CD14-positive monocyte (primary cell): ENCODE measurements at regions not wholly inside any gene's neighbourhood (a gene's known extent, or its start where the extent isn't known, plus 50 kb on each side); places are given as distances from the start of the nearest gene placed in this dataset.
A peak's percentile ranks its signal among the peaks of the same experiment; 100 is the strongest.

ENCODE experiments used
- DNase-seq, 3 donors: peaks; one replicate each; pipeline ENCODE4 v3.0.0-alpha.2; 2011 to 2022
- H2AFZ ChIP-seq: 2 replicates; pipeline ENCODE4 v1.6.0; 2012; ENCODE audit warnings: mild to moderate bottlenecking, low read depth, low read length, inconsistent platforms; ENCODE audit not compliant: insufficient read depth, poor library complexity, severe bottlenecking
- H3K27ac ChIP-seq, 2 donors: 1 replicate in 1 of 2; 2 replicates in 1 of 2; pipeline ENCODE4 v1.5.1; 2012 to 2013; ENCODE audit warnings: low read length in 2 of 2, control low read depth in 1 of 2, inconsistent platforms in 1 of 2, low read depth in 1 of 2, mild to moderate bottlenecking in 1 of 2
- H3K27me3 ChIP-seq, 2 donors: one replicate each; pipeline versions ENCODE4 v1.6.0 to v1.6.1; 2011 to 2013; ENCODE audit warnings: low read length in 2 of 2; ENCODE audit not compliant: control insufficient read depth in 2 of 2, insufficient read depth in 2 of 2
- H3K36me3 ChIP-seq, 2 donors: replicated peaks in 1 of 2; 1 replicate in 1 of 2; 2 replicates in 1 of 2; pipeline versions ENCODE4 v1.5.1 to v1.6.1; 2012 to 2013; ENCODE audit warnings: low read length in 2 of 2, control low read depth in 1 of 2, inconsistent platforms in 1 of 2, mild to moderate bottlenecking in 1 of 2; ENCODE audit not compliant: insufficient read depth in 2 of 2, control insufficient read depth in 1 of 2
- H3K4me1 ChIP-seq, 2 donors: 1 replicate in 1 of 2; 2 replicates in 1 of 2; pipeline versions ENCODE4 v1.5.1 to v1.6.1; 2012 to 2013; ENCODE audit warnings: low read length in 2 of 2, control low read depth in 1 of 2, inconsistent platforms in 1 of 2, mild to moderate bottlenecking in 1 of 2, moderate library complexity in 1 of 2; ENCODE audit not compliant: insufficient read depth in 2 of 2, control insufficient read depth in 1 of 2
- H3K4me2 ChIP-seq: replicated peaks from 2 replicates; pipeline ENCODE3; 2012; ENCODE audit warnings: low read length, moderate library complexity, mild to moderate bottlenecking; ENCODE audit not compliant: poor library complexity, severe bottlenecking; ENCODE audit errors: extremely low read depth
- H3K4me3 ChIP-seq, 3 experiments: fragments of 200-600 bp in 1 of 3; sonication (generic) in 1 of 3; replicated peaks in 1 of 3; 1 replicate in 2 of 3; 2 replicates in 1 of 3; pipeline ENCODE4 v1.5.1; 2011 to 2013; ENCODE audit warnings: low read length in 3 of 3, mild to moderate bottlenecking in 3 of 3, control low read depth in 2 of 3, low read depth in 2 of 3, inconsistent platforms in 1 of 3, moderate library complexity in 1 of 3
- H3K79me2 ChIP-seq: 2 replicates; pipeline ENCODE4 v1.6.0; 2012; ENCODE audit warnings: mild to moderate bottlenecking, control low read depth, inconsistent platforms, low read length, moderate library complexity; ENCODE audit not compliant: insufficient read depth
- H3K9ac ChIP-seq: 2 replicates; pipeline ENCODE4 v1.6.0; 2017; ENCODE audit warnings: low read length, mild to moderate bottlenecking; ENCODE audit not compliant: insufficient read depth, poor library complexity, severe bottlenecking
- H3K9me3 ChIP-seq, 2 donors: replicated peaks in 1 of 2; 1 replicate in 1 of 2; 2 replicates in 1 of 2; pipeline versions ENCODE4 v1.5.1 to v1.6.1; 2012 to 2013; ENCODE audit warnings: low read length in 2 of 2, control low read depth in 1 of 2; ENCODE audit not compliant: control insufficient read depth in 1 of 2, insufficient read depth in 1 of 2
- H4K20me1 ChIP-seq: 2 replicates; pipeline ENCODE4 v1.6.0; 2012; ENCODE audit warnings: mild to moderate bottlenecking, low read length, control low read depth, moderate library complexity; ENCODE audit not compliant: insufficient read depth
- H3K27ac Mint-ChIP-seq, 7 donors: one replicate each; pipeline ENCODE4 v1.8.0; 2020; ENCODE audit warnings: mild to moderate bottlenecking in 7 of 7, mixed read lengths in 7 of 7, moderate library complexity in 6 of 7, inconsistent platforms in 2 of 7
- H3K27me3 Mint-ChIP-seq, 3 donors: one replicate each; pipeline ENCODE4 v1.8.0; 2021 to 2022; ENCODE audit warnings: low read depth in 3 of 3, mild to moderate bottlenecking in 3 of 3, mixed read lengths in 3 of 3, moderate library complexity in 3 of 3, inconsistent platforms in 1 of 3
- H3K36me3 Mint-ChIP-seq, 2 donors: one replicate each; pipeline ENCODE4 v1.8.0; 2020; ENCODE audit warnings: mixed read lengths in 2 of 2, inconsistent platforms in 1 of 2, mild to moderate bottlenecking in 1 of 2
- H3K4me1 Mint-ChIP-seq: one replicate; pipeline ENCODE4 v1.8.0; 2020; ENCODE audit warnings: mild to moderate bottlenecking, mixed read lengths
- H3K4me3 Mint-ChIP-seq, 2 donors: one replicate each; pipeline ENCODE4 v1.8.0; 2020; ENCODE audit warnings: mild to moderate bottlenecking in 2 of 2, mixed read lengths in 2 of 2, moderate library complexity in 1 of 2
- H3K9me3 Mint-ChIP-seq, 7 donors: one replicate each; pipeline ENCODE4 v1.8.0; 2020 to 2022; ENCODE audit warnings: mixed read lengths in 7 of 7, mild to moderate bottlenecking in 6 of 7, moderate library complexity in 6 of 7, inconsistent platforms in 2 of 7
- WGBS: methylation state at CpG from one replicate; pipeline ENCODE4 v1.1.5; 2013; ENCODE audit warnings: missing lambda C conversion rate; ENCODE audit not compliant: insufficient coverage; 5-methylcytosine and 5-hydroxymethylcytosine counted together
- intact Hi-C, 2 donors: fragments of 100-400 bp; cut with micrococcal nuclease; formaldehyde crosslinking; loops; one replicate each; pipeline versions ENCODE4 v1.15.0 to v1.15.1; 2023
- TF ChIP-seq, protein P1 (sequence below): fragments of 200-600 bp; IDR thresholded peaks from one replicate; pipeline ENCODE4 v1.8.0; 2022; ENCODE audit warnings: antibody characterized with exemption, mild to moderate bottlenecking

- Histone ChIP-seq H4K20me1 (no peaks in the 10 kb centered on the region), H2AFZ (no peak overlapping the region), H3K9ac (no peak overlapping the region), H3K4me2 (peak overlapping the region; percentile 8), H3K36me3 (no peaks in the 10 kb centered on the region), H3K79me2 (no peaks in the 10 kb centered on the region), H3K9me3 (no peaks in the 10 kb centered on the region), H3K4me1 (peaks cover 35 to 39% of the 10 kb centered on the region in 2 donors), H3K4me3 (peak overlapping the region in 1 of 3 experiments; percentile 1), H3K27ac (peak overlapping the region in 1 of 2 donors; percentile 17), H3K27me3 (no peaks in the 10 kb centered on the region)
- intact Hi-C loops: no loop called here
- TF ChIP-seq, protein P1, sequence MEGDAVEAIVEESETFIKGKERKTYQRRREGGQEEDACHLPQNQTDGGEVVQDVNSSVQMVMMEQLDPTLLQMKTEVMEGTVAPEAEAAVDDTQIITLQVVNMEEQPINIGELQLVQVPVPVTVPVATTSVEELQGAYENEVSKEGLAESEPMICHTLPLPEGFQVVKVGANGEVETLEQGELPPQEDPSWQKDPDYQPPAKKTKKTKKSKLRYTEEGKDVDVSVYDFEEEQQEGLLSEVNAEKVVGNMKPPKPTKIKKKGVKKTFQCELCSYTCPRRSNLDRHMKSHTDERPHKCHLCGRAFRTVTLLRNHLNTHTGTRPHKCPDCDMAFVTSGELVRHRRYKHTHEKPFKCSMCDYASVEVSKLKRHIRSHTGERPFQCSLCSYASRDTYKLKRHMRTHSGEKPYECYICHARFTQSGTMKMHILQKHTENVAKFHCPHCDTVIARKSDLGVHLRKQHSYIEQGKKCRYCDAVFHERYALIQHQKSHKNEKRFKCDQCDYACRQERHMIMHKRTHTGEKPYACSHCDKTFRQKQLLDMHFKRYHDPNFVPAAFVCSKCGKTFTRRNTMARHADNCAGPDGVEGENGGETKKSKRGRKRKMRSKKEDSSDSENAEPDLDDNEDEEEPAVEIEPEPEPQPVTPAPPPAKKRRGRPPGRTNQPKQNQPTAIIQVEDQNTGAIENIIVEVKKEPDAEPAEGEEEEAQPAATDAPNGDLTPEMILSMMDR: no peak
- no peak overlapping the region for H3K4me3 Mint-ChIP-seq
- H3K4me1 Mint-ChIP-seq: peaks cover 31% of the 10 kb centered on the region
- DNase-seq: no peak
- H3K27me3 Mint-ChIP-seq: peaks cover 3 to 11% (median 6%) of the 10 kb centered on the region in 3 donors
- peaks cover 21 to 35% of the 10 kb centered on the region in 2 donors for H3K36me3 Mint-ChIP-seq
- H3K27ac Mint-ChIP-seq: peak overlapping the region; percentile 10 to 75 (median 61)
- WGBS: no CpG with 5 or more reads among the region's 1 CpG
- peaks cover 2 to 5% (median 3%) of the 10 kb centered on the region in 7 donors for H3K9me3 Mint-ChIP-seq
These were observed 109.1 kb upstream of the CYP1B1 start for GRCh38 chr2:38185012-38185491.

GRCh38 chr2:38182492-38183003, 106.6 kb upstream of the CYP1B1 start:
- peaks cover 0 to 7% (median 6%) of the 10 kb centered on the region in 3 donors for H3K27me3 Mint-ChIP-seq
- intact Hi-C loops: loop anchor here in 1 of 2 donors (5.0 kb wide), 1 partner anchor 35 kb away; no protein-coding TSS in a partner anchor
- H3K9me3 Mint-ChIP-seq: peaks cover 0 to 5% (median 2%) of the 10 kb centered on the region in 7 donors
- H3K27ac ChIP-seq: no peak overlapping the region
- H3K9me3 ChIP-seq: no peaks in the 10 kb centered on the region
- peaks cover 57 to 62% of the 10 kb centered on the region in 2 donors for H3K4me1 ChIP-seq
- no CpG with 5 or more reads among the region's 4 CpGs for WGBS
- no peaks in the 10 kb centered on the region for H3K27me3 ChIP-seq
- TF ChIP-seq, protein P1: no peak
- H3K4me1 Mint-ChIP-seq: peaks cover 54% of the 10 kb centered on the region
- no peak overlapping the region for H3K9ac ChIP-seq
- no peaks in the 10 kb centered on the region for H3K79me2 ChIP-seq
- no peaks in the 10 kb centered on the region for H3K36me3 ChIP-seq
- no peak overlapping the region for H3K27ac Mint-ChIP-seq
- peaks cover 13 to 30% of the 10 kb centered on the region in 2 donors for H3K36me3 Mint-ChIP-seq
- H2AFZ ChIP-seq: no peak overlapping the region
- no peak for DNase-seq
- H4K20me1 ChIP-seq: no peaks in the 10 kb centered on the region
- H3K4me2 ChIP-seq: no peak overlapping the region
- no peak overlapping the region for H3K4me3 ChIP-seq
- H3K4me3 Mint-ChIP-seq: no peak overlapping the region
